KBM-7 (cell line): ENCODE measurements at regions not wholly inside any gene's neighbourhood (a gene's known extent, or its start where the extent isn't known, plus 50 kb on each side); places are given as distances from the start of the nearest gene placed in this dataset.

Experiments
- DNase-seq: peaks from one replicate; pipeline ENCODE4 v3.0.0-alpha.2; 2015
- in situ Hi-C: fragments of 300-500 bp; cut with MboI; formaldehyde crosslinking; loops from 2 replicates; pipeline ENCODE4 v1.14.3; 2020; ENCODE audit warnings: low sequenced_read_pairs, low pct_unique_long_range_greater_than_20kb, mixed read lengths

- in situ Hi-C loops, result no loop called here
- DNase-seq, result no peak
Observed at GRCh38 chr6:115396112-115396906, 664.4 kb downstream of the FRK start.

GRCh38 chr6:115393821-115394220 is 666.9 kb downstream of the FRK start:
- no peak for DNase-seq
- in situ Hi-C loops, result no loop called here

- in situ Hi-C loops, result no loop called here
- no peak for DNase-seq
Observed at GRCh38 chr6:115370202-115370601, 690.5 kb downstream of the FRK start.

- no peak for DNase-seq
- in situ Hi-C loops, result no loop called here
Observed at GRCh38 chr6:115365783-115366182, 694.9 kb downstream of the FRK start.

GRCh38 chr6:115363379-115363778 is 697.3 kb downstream of the FRK start:
- in situ Hi-C loops, result no loop called here
- DNase-seq, result no peak

DNA sequence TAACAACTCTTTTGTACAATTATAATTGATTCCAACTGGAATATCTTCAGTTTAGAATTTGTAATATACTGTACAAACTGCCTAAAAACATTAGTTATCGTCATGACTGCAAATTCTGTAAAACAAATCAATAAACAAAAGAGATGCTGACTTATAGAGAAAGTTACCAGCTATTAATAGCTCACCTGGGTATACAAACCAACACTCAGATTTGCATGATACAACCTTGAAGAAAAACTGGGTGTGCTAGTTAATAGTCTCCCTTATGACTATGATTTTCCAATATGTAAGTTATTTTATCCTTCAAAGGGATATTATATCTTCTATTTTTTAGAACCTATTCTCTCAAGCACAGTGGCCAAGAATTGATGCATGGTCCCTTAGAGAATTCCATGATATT is 698.5 kb downstream of the FRK start:
- in situ Hi-C loops, result no loop called here
- no peak for DNase-seq

DNA sequence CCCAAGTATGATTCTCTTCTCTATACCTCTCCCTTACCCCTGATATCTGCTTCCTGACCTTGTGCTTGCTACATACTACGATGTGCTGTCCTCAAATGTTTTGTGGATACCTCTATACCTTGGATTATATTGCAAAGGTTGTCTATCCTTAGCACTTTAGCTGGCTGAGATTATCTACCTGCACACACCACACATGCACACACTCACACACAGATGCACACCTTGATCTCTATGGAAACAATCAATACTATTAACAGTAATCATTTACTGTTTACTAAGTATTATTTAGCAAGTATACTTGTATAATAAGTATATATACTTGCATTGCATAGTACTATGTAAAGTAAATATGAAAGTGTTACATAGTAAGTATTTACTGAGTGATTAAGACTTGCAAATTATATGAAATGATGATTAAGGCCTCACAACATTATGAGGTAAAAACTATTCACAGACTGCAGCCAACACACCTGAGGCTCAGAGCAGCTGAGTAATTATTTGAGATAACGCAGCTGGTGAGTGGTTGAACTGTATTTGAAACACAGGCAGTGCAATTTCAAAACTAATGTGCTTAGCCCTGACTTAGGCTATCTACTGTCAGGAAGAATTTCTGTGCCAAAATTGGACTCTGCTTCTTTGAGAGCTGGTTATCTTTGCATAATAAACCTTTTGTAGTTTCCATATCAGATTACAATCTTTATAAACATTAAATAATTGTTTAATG is 699.9 kb downstream of the FRK start:
- in situ Hi-C loops, result no loop called here

GRCh38 chr6:115358616-115359015 is 702.1 kb downstream of the FRK start:
- no peak for DNase-seq
- in situ Hi-C loops, result no loop called here

More for the DNA sequence above, 699.9 kb downstream of the FRK start:
- no peak for DNase-seq

DNA sequence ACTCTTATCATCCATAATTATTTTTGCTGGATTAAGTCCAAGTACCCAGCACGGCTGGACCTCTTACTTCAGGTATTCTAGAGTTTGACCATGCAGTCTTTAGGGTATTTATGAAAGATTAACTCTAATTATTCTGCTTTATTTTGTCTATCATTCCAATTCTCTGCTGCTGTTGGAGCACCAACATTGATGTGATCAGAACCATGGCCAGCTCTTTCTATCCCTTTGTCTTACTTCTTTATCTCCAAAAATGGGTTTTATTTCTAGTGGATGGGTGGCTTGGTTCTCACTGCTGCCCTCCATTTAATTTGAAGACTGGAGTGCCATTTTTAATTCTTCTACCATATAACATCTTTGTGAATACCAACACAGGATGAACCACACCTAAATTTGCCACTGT is 704.3 kb downstream of the FRK start:
- in situ Hi-C loops, result no loop called here
- no peak for DNase-seq

DNA sequence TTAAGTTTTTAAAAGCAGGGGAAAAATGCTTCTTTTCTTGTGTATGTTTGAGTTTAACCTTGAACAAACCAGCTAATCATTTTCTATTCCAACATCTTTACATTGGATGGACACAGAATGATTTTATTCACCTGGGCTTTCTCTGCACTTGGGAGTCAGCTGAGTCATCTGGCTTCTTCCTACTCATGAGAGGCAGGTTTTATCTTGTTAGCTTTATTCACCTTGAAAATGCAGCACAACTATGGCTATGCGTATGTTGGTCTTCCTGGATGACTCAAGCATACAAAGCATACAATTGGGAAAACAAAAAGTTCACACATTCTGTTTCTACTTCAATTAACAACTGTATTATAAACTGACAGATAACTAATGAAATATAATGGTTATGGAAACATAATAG is 737.7 kb downstream of the FRK start:
- DNase-seq, result no peak
- in situ Hi-C loops, result no loop called here

DNA sequence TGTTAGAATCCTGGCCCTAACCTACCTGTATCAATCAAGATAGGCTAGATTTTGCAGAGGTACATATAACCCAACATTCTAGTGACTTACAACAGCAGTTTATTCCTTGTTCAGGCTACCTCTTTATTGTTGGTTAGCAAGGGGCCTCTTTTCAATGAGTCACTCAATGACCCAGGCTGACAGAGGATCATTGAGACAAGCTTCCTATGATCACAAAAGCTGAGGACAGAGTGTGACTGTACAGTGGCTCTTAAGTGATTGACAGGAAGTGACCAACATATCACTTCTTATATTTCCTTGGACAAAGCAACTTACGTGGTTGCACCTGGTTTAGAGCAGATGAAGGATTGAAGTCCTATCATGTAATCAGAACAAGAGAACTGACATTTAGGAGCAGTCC is 740.9 kb downstream of the FRK start:
- in situ Hi-C loops, result no loop called here
- DNase-seq, result no peak

GRCh38 chr6:115310156-115310555 is 750.5 kb downstream of the FRK start:
- DNase-seq, result no peak
- in situ Hi-C loops, result no loop called here

GRCh38 chr6:115302731-115303130 is 758.0 kb downstream of the FRK start:
- in situ Hi-C loops, result no loop called here
- DNase-seq, result no peak

- in situ Hi-C loops, result no loop called here
- DNase-seq, result no peak
Observed at GRCh38 chr6:115287467-115287866, 773.2 kb downstream of the FRK start.

DNA sequence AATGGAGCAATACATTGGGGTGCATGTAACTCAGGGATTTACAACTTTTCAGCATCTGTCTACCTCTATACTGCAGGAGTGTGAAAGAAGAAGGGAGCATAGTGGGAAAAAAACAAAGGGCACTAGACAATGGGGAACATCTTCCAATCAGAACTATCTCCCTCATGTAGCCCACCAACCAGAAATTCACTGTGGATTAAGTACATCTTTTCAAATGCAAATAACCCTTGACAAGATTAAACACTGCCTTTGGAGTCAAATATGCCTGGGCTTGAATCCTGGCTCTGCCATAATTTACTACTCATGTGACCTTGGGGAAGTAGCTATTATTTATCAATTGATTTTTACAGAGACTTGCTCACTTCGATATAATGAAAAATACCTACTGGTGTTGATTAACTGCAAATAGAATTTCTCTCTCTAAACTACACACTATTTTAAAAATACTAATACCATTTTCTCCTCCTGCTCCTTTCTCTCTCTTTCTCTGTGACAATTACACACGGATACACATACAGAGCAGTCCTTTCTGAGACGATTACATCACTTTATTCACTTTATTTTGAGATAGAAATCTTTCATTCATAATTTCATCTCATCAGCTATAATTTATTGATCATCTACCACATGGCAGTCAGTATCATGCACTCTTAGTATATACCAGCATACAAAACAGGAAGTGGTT is 783.7 kb downstream of the FRK start:
- in situ Hi-C loops, result no loop called here

DNA sequence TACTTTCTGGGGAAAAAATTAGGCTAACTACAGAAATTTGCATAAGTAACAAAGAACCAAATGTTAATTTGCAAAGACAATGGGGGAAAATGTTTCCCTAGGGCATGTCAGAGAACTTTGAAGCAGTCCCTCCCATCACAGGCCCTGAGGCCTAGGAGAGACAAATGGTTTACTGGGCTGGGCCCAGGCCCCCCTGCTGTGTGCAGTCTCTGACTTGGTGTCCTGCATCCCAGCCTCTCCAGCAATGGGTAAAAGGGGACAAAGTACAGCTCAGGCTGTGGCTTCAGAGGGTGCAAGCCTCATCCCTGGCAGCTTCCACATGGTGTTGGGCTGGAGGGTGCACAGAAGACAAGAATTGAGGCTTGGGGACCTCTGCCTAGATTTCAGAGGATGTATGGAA is 788.4 kb downstream of the FRK start:
- DNase-seq, result no peak
- in situ Hi-C loops, result no loop called here

More for the DNA sequence above, 783.7 kb downstream of the FRK start:
- no peak for DNase-seq

DNA sequence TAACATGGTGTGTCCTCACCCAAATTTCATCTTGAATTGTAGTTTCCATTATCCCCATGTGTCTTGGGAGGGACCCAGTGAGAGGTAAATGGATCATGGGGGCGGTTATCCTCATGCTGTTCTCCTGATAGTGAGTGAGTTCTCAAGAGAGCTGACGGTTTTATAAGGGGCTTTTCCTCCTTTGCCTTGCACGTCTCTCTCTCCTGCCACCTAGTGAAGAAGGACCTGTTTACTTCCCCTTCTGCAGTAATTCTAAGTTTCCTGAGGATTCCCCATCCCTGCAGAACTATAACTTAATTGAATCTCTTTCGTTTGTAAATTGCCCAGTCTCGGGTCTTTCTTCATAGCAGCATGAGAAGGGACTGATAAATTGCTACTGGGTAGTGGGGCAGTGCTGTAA is 789.3 kb downstream of the FRK start:
- in situ Hi-C loops, result no loop called here
- DNase-seq, result no peak

DNA sequence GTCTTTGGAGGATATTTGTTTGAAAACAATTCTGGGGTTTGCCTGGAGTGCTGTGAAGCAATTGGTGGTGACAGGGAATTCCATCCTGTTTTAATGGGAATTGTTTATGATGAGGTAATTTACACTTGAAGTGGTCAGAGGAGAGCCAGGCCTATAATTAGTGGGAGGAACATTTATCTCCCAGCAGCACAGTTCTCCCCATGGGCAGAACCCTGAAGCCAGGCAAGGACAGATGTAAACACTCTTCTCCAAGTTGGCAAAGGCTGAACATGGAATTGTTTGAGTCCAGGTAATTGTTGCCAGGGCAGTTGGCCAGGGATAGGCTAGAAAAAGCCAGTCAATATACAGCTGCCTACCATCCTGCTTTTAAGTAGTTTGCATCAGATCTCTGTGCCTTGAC is 789.7 kb downstream of the FRK start:
- in situ Hi-C loops, result no loop called here
- DNase-seq, result no peak

- in situ Hi-C loops, result no loop called here
Observed at GRCh38 chr6:115241373-115241772, 819.3 kb downstream of the FRK start.

GRCh38 chr6:115221198-115221597 is 839.5 kb downstream of the FRK start:
- DNase-seq, result no peak
- in situ Hi-C loops, result no loop called here

More at GRCh38 chr6:115241373-115241772, 819.3 kb downstream of the FRK start:
- no peak for DNase-seq
